NAMALWA (cell line): ENCODE measurements at regions not wholly inside any gene's neighbourhood (a gene's known extent, or its start where the extent isn't known, plus 50 kb on each side); places are given as distances from the start of the nearest gene placed in this dataset.

ENCODE experiments used
- DNase-seq: peaks from one replicate; pipeline ENCODE4 v3.0.0-alpha.2; 2015; ENCODE audit warnings: low spot score

GRCh38 chr11:115036406-115037180, 358.3 kb downstream of the NXPE2 start:
- no peak for DNase-seq

- DNase-seq, result no peak
Observed at GRCh38 chr11:115042002-115042401, 363.7 kb downstream of the NXPE2 start.

GRCh38 chr11:115047631-115048030, 369.3 kb downstream of the NXPE2 start:
- no peak for DNase-seq

GRCh38 chr11:115049796-115050195, 371.5 kb downstream of the NXPE2 start:
- no peak for DNase-seq

GRCh38 chr11:115050756-115051155, 372.4 kb downstream of the NXPE2 start:
- no peak for DNase-seq

- DNase-seq, result no peak
Observed at GRCh38 chr11:115051938-115052590, 373.7 kb downstream of the NXPE2 start.

GRCh38 chr11:115052601-115053000, 374.3 kb downstream of the NXPE2 start:
- DNase-seq, result no peak

GRCh38 chr11:115054570-115055538, 376.5 kb downstream of the NXPE2 start:
- DNase-seq, result no peak

- DNase-seq, result no peak
Observed at GRCh38 chr11:115056514-115056913, 378.2 kb downstream of the NXPE2 start.

- DNase-seq, result no peak
Observed at GRCh38 chr11:115060840-115061239, 382.5 kb downstream of the NXPE2 start.

GRCh38 chr11:115065314-115065713, 387.0 kb downstream of the NXPE2 start:
- DNase-seq, result no peak

- no peak for DNase-seq
Observed at GRCh38 chr11:115065830-115066664, 387.7 kb downstream of the NXPE2 start.

- DNase-seq, result no peak
Observed at GRCh38 chr11:115067471-115067870, 389.1 kb downstream of the NXPE2 start.

- no peak for DNase-seq
Observed at GRCh38 chr11:115067900-115068530, 389.7 kb downstream of the NXPE2 start.

- no peak for DNase-seq
Observed at GRCh38 chr11:115069599-115069998, 391.3 kb downstream of the NXPE2 start.

GRCh38 chr11:115075356-115075755, 397.0 kb downstream of the NXPE2 start:
- DNase-seq, result no peak

- no peak for DNase-seq
Observed at GRCh38 chr11:115077740-115078139, 399.4 kb downstream of the NXPE2 start.

- no peak for DNase-seq
Observed at GRCh38 chr11:115078461-115079438, 400.4 kb downstream of the NXPE2 start.

- DNase-seq, result no peak
Observed at GRCh38 chr11:115080923-115081680, 402.8 kb downstream of the NXPE2 start.
